GM20000 (cell line): ENCODE measurements at regions not wholly inside any gene's neighbourhood (a gene's known extent, or its start where the extent isn't known, plus 50 kb on each side); places are given as distances from the start of the nearest gene placed in this dataset.
"Not testable (repeated sequence)": the region's sequence is repeated elsewhere in the genome, so short reads cannot be mapped to it uniquely, and the experiment has no call there.

ENCODE experiments used
- DNase-seq: peaks from one replicate; pipeline ENCODE4 v3.0.0; 2012; ENCODE audit warnings: low spot score
- TF ChIP-seq, protein P1 (sequence below): IDR thresholded peaks from 2 replicates; pipeline ENCODE4 v1.5.1; 2012; ENCODE audit warnings: mild to moderate bottlenecking, control low read depth; ENCODE audit errors: extremely low read depth, missing control alignments

DNA sequence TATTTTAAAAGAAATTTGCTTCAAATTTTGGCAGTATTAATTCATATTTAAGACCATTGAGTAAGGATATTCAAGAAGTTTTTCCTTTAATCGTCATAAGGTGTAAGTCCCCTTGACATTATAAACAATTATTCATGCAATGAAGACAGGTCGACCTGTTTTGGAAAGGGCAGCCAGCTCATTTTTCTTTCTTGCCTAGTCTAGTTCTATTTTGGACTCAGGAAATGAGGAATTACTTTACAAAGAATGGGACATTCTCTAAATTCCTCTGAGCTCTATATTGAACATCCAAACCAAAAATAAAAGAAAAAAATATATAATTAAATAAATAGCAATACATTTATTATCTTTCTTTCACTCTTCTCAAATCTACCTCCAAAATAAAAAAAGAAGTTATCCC lies 595.6 kb upstream of the KIF2B start:
- no peak for DNase-seq
- TF ChIP-seq, protein P1, sequence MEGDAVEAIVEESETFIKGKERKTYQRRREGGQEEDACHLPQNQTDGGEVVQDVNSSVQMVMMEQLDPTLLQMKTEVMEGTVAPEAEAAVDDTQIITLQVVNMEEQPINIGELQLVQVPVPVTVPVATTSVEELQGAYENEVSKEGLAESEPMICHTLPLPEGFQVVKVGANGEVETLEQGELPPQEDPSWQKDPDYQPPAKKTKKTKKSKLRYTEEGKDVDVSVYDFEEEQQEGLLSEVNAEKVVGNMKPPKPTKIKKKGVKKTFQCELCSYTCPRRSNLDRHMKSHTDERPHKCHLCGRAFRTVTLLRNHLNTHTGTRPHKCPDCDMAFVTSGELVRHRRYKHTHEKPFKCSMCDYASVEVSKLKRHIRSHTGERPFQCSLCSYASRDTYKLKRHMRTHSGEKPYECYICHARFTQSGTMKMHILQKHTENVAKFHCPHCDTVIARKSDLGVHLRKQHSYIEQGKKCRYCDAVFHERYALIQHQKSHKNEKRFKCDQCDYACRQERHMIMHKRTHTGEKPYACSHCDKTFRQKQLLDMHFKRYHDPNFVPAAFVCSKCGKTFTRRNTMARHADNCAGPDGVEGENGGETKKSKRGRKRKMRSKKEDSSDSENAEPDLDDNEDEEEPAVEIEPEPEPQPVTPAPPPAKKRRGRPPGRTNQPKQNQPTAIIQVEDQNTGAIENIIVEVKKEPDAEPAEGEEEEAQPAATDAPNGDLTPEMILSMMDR, result no peak

DNA sequence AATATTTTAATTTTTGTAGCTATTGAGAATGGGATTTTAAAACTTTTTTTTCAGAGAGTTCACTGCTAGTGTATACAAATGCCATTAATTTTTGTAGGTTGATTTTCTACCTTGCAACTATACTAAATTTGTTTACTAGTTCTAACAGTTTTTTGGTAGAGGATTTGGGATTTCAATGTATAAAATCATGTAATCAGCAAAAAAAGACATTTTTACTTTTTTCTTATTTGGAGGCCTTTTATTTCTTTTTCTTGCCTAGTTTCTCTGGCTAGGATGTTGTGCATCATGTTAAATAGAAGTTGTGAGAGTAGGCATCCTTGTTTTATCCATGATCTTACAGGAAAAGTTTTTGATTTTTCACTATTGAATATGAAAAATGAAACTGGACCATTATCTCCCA lies 602.9 kb upstream of the KIF2B start:
- TF ChIP-seq, protein P1, result no peak
- DNase-seq, result no peak

DNA sequence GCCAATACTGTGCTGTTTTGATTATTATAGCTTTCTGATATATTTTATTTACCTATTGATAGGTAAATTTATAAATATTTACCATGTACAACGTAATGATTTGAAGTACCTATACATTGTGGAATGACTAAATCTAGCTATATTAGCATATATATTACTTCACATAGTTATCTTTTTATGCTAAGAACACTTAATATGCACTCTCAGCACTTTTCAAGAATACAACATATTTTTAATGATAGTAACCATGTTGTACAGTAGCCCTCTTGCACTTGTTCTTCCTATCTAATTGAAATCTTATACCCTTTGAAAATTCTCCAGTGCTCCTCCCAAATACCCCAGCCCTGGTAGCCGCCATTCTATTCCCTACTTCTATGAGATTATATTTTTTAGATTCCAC lies 604.0 kb upstream of the KIF2B start:
- no peak for DNase-seq
- TF ChIP-seq, protein P1, result no peak

GRCh38 chr17:53217311-53217710 lies 605.4 kb upstream of the KIF2B start:
- no peak for DNase-seq
- TF ChIP-seq, protein P1, result no peak

DNA sequence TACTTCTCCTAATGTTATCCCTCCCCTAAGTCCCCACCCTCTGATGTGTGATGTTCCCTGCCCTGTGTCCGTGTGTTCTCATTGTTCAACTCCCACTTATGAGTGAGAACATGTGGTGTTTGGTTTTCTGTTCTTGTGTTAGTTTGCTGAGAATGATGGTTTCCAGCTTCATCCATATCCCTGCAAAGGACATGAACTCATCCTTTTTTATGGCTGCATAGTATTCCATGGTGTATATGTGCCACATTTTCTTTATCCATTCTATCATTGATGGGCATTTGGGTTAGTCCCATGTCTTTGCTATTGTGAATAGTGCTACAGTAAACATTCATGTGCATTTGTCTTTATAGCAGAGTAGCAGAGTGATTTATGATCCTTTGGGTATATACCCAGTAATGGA lies 613.8 kb upstream of the KIF2B start:
- not testable (repeated sequence) for DNase-seq

GRCh38 chr17:53193044-53193443 lies 629.7 kb upstream of the KIF2B start:
- TF ChIP-seq, protein P1, result no peak

DNA sequence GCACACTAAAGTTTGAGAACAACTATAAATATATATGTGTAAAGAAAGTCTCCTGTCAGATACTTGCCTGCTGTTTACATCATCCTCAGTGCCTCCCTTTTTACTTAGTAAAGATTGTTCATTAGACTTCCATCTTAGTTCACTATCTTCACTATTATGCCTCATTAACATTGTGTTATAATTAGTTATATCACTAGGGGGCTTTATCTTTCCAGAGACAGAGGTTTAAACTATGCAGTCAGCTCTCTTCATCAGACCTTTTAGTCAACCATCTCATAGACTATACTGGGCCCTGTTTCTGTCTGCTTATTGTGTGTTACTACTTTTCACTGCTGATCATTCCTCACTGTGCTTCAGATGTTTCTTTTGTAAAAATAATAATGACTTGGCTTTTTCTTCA lies 630.8 kb upstream of the KIF2B start:
- TF ChIP-seq, protein P1, result no peak
- no peak for DNase-seq

More at GRCh38 chr17:53193044-53193443, 629.7 kb upstream of the KIF2B start:
- no peak for DNase-seq

GRCh38 chr17:53186001-53186400 lies 636.7 kb upstream of the KIF2B start:
- TF ChIP-seq, protein P1, result no peak

More at GRCh38 chr17:53186001-53186400, 636.7 kb upstream of the KIF2B start:
- DNase-seq, result no peak
